ENCODE measurements at regions not wholly inside any gene's neighbourhood (a gene's known extent, or its start where the extent isn't known, plus 50 kb on each side); places are given as distances from the start of the nearest gene placed in this dataset.

DNA sequence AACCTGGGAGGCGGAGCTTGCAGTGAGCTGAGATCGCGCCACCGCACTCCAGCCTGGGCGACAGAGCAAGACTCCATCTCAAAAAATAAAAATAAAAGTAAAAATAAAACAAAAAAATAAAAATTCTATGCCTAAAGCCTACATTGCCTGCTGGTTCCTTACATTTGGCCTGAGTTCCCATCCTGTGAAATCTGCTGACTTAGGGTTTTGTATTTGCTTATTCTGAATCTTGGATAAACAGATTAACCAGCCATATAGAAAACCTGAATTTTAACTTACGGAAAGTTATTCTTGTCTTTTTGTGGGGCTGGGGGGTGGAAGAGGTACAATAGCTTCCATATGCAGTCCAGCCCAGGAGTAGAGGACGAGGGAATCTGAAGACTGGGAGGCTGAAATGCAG is 73.7 kb upstream of the UMPS start:
- TF ChIP-seq, protein P1, sequence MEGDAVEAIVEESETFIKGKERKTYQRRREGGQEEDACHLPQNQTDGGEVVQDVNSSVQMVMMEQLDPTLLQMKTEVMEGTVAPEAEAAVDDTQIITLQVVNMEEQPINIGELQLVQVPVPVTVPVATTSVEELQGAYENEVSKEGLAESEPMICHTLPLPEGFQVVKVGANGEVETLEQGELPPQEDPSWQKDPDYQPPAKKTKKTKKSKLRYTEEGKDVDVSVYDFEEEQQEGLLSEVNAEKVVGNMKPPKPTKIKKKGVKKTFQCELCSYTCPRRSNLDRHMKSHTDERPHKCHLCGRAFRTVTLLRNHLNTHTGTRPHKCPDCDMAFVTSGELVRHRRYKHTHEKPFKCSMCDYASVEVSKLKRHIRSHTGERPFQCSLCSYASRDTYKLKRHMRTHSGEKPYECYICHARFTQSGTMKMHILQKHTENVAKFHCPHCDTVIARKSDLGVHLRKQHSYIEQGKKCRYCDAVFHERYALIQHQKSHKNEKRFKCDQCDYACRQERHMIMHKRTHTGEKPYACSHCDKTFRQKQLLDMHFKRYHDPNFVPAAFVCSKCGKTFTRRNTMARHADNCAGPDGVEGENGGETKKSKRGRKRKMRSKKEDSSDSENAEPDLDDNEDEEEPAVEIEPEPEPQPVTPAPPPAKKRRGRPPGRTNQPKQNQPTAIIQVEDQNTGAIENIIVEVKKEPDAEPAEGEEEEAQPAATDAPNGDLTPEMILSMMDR (conservative IDR thresholded peaks at IDR 0.05; ENCODE audit: low read length) = no peak
- TF ChIP-seq EZH2phosphoT487 (IDR thresholded peaks at IDR 0.05; ENCODE audit: borderline replicate concordance) = no peak

All from Loucy (cell line).